SK-N-SH treated with all-trans-retinoic acid at 6 μM for 48 hours (cell line): ENCODE measurements at regions not wholly inside any gene's neighbourhood (a gene's known extent, or its start where the extent isn't known, plus 50 kb on each side); places are given as distances from the start of the nearest gene placed in this dataset.

ENCODE experiments used
- ATAC-seq: fragments of 200-7000 bp; cut with Tn5 transposase; 3 replicates; pipeline ENCODE4 v1.9.1; 2020; ENCODE audit warnings: mild to moderate bottlenecking, moderate library complexity
- ARNTL ChIP-seq: fragments of 450-650 bp; formaldehyde crosslinking; IDR thresholded peaks from 2 replicates; pipeline ENCODE4 v1.5.0; 2020; ENCODE audit warnings: low read depth, mild to moderate bottlenecking, moderate library complexity, borderline replicate concordance
- BACH2 ChIP-seq: fragments of 250-450 bp; sonication (Bioruptor Pico); IDR thresholded peaks from 2 replicates; pipeline ENCODE4 v1.9.0; 2021; ENCODE audit warnings: mild to moderate bottlenecking, borderline replicate concordance
- CREB5 ChIP-seq: fragments of 250-450 bp; sonication (Bioruptor Pico); IDR thresholded peaks from 2 replicates; pipeline ENCODE4 v1.5.1; 2020; ENCODE audit warnings: low read depth, mild to moderate bottlenecking, moderate library complexity
- CSDC2 ChIP-seq: fragments of 250-450 bp; sonication (Bioruptor Pico); IDR thresholded peaks from 2 replicates; pipeline ENCODE4 v1.5.0; 2020; ENCODE audit warnings: mild to moderate bottlenecking, moderate library complexity
- CSRNP3 ChIP-seq: fragments of 250-450 bp; sonication (Bioruptor Pico); IDR thresholded peaks from 2 replicates; pipeline ENCODE4 v1.5.1; 2021; ENCODE audit warnings: mild to moderate bottlenecking, moderate library complexity
- ESRRG ChIP-seq: fragments of 250-450 bp; sonication (Bioruptor Pico); IDR thresholded peaks from 2 replicates; pipeline ENCODE4 v1.6.1; 2021; ENCODE audit warnings: mild to moderate bottlenecking
- GLIS3 ChIP-seq: fragments of 250-450 bp; sonication (Bioruptor Pico); IDR thresholded peaks from 2 replicates; pipeline ENCODE4 v1.5.0; 2020; ENCODE audit warnings: mild to moderate bottlenecking, moderate library complexity
- ISL1 ChIP-seq: fragments of 250-450 bp; sonication (Bioruptor Pico); IDR thresholded peaks from 2 replicates; pipeline ENCODE4 v2.1.2; 2022; ENCODE audit warnings: mild to moderate bottlenecking, moderate library complexity
- OSR1 ChIP-seq: fragments of 250-450 bp; sonication (Bioruptor Pico); IDR thresholded peaks from 2 replicates; pipeline ENCODE4 v1.8.0; 2022; ENCODE audit warnings: moderate library complexity, mild to moderate bottlenecking, inconsistent platforms
- SNAI2 ChIP-seq: fragments of 250-450 bp; sonication (Bioruptor Pico); IDR thresholded peaks from 2 replicates; pipeline ENCODE4 v1.5.0; 2020; ENCODE audit warnings: mild to moderate bottlenecking, moderate library complexity
- TCF4 ChIP-seq: fragments of 250-450 bp; sonication (Bioruptor Pico); IDR thresholded peaks from 2 replicates; pipeline ENCODE4 v1.8.0; 2021; ENCODE audit warnings: mild to moderate bottlenecking, moderate library complexity, borderline replicate concordance
- TOX ChIP-seq: fragments of 250-450 bp; sonication (Bioruptor Pico); IDR thresholded peaks from 2 replicates; pipeline ENCODE4 v1.8.0; 2021; ENCODE audit warnings: mild to moderate bottlenecking, moderate library complexity, borderline replicate concordance
- ZFP30 ChIP-seq: fragments of 450-650 bp; formaldehyde crosslinking; IDR thresholded peaks from 2 replicates; pipeline ENCODE4 v1.5.0; 2022; ENCODE audit warnings: mild to moderate bottlenecking, moderate library complexity
- ZNF565 ChIP-seq: fragments of 450-650 bp; formaldehyde crosslinking; conservative IDR thresholded peaks from 2 replicates; pipeline ENCODE4 v1.5.0; 2020; ENCODE audit warnings: low read depth, mild to moderate bottlenecking, moderate library complexity
- ZNF8 ChIP-seq: fragments of 450-650 bp; formaldehyde crosslinking; IDR thresholded peaks from 2 replicates; pipeline ENCODE4 v1.5.0; 2020; ENCODE audit warnings: mild to moderate bottlenecking, moderate library complexity
- TF ChIP-seq, protein P1 (sequence below): fragments of 250-450 bp; sonication (Bioruptor Pico); IDR thresholded peaks from 2 replicates; pipeline ENCODE4 v1.8.0; 2021; ENCODE audit warnings: low read depth, mild to moderate bottlenecking, moderate library complexity, borderline replicate concordance
- TF ChIP-seq, protein P2 (sequence below): fragments of 250-450 bp; sonication (Bioruptor Pico); IDR thresholded peaks from 2 replicates; pipeline ENCODE4 v1.8.0; 2020; ENCODE audit warnings: mild to moderate bottlenecking, moderate library complexity, borderline replicate concordance
- TF ChIP-seq, protein P3 (sequence below): fragments of 250-450 bp; sonication (Bioruptor Pico); IDR thresholded peaks from 2 replicates; pipeline ENCODE4 v1.5.0; 2020; ENCODE audit warnings: mild to moderate bottlenecking, moderate library complexity

DNA sequence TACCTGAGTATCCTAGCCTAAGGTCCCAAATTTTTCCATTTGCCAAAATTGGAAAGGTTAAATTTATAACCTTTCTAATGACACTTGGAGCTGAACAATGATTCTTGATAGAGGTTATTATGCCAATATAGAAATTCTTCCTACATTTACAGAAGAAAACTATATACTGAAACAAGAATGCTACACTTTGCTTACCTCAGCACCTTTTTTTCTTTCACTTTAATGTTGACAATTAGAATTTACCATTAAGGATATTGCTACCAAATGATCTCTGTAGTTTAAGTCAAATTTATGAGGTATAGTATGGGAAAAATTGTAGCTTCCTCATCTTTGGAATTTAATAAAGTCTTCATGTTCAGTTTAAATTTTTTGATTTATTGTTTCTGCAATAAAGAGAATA is 577.0 kb downstream of the NR4A2 start:
- no peak for ATAC-seq
- TF ChIP-seq, protein P1, sequence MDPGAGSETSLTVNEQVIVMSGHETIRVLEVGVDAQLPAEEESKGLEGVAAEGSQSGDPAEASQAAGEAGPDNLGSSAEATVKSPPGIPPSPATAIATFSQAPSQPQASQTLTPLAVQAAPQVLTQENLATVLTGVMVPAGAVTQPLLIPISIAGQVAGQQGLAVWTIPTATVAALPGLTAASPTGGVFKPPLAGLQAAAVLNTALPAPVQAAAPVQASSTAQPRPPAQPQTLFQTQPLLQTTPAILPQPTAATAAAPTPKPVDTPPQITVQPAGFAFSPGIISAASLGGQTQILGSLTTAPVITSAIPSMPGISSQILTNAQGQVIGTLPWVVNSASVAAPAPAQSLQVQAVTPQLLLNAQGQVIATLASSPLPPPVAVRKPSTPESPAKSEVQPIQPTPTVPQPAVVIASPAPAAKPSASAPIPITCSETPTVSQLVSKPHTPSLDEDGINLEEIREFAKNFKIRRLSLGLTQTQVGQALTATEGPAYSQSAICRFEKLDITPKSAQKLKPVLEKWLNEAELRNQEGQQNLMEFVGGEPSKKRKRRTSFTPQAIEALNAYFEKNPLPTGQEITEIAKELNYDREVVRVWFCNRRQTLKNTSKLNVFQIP (CRISPR knock-in tag) = no peak
- TF ChIP-seq ZNF8 (CRISPR knock-in tag) (no peak), CSRNP3 (CRISPR knock-in tag) (no peak)
- TF ChIP-seq, protein P2, sequence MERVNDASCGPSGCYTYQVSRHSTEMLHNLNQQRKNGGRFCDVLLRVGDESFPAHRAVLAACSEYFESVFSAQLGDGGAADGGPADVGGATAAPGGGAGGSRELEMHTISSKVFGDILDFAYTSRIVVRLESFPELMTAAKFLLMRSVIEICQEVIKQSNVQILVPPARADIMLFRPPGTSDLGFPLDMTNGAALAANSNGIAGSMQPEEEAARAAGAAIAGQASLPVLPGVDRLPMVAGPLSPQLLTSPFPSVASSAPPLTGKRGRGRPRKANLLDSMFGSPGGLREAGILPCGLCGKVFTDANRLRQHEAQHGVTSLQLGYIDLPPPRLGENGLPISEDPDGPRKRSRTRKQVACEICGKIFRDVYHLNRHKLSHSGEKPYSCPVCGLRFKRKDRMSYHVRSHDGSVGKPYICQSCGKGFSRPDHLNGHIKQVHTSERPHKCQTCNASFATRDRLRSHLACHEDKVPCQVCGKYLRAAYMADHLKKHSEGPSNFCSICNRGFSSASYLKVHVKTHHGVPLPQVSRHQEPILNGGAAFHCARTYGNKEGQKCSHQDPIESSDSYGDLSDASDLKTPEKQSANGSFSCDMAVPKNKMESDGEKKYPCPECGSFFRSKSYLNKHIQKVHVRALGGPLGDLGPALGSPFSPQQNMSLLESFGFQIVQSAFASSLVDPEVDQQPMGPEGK = no peak
- TF ChIP-seq, all 23 proteins: peak for 0

DNA sequence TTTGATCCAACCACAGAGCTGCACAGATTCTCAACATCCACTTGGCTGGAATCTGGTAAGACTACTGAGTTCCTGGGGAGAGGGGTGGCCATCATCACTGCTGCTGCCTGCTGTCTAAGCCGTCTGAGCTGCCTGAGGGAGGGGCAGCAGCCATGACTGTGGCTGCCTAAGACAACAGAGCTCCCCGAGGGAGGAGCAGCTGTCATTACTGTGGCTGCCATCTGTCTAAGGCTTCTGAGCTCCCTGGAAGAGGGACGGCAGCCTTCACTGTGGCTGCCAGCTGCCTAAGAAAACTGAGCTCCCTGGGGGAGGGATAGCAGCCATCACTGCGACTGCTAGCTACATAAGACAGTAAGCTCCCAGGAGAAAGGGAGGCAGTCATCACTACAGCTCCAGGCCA is 584.4 kb downstream of the NR4A2 start:
- ATAC-seq = no peak
- TF ChIP-seq, protein P3, sequence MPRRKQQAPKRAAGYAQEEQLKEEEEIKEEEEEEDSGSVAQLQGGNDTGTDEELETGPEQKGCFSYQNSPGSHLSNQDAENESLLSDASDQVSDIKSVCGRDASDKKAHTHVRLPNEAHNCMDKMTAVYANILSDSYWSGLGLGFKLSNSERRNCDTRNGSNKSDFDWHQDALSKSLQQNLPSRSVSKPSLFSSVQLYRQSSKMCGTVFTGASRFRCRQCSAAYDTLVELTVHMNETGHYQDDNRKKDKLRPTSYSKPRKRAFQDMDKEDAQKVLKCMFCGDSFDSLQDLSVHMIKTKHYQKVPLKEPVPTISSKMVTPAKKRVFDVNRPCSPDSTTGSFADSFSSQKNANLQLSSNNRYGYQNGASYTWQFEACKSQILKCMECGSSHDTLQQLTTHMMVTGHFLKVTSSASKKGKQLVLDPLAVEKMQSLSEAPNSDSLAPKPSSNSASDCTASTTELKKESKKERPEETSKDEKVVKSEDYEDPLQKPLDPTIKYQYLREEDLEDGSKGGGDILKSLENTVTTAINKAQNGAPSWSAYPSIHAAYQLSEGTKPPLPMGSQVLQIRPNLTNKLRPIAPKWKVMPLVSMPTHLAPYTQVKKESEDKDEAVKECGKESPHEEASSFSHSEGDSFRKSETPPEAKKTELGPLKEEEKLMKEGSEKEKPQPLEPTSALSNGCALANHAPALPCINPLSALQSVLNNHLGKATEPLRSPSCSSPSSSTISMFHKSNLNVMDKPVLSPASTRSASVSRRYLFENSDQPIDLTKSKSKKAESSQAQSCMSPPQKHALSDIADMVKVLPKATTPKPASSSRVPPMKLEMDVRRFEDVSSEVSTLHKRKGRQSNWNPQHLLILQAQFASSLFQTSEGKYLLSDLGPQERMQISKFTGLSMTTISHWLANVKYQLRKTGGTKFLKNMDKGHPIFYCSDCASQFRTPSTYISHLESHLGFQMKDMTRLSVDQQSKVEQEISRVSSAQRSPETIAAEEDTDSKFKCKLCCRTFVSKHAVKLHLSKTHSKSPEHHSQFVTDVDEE = no peak
- TF ChIP-seq CSDC2 (no peak), SNAI2 (no peak), ARNTL (no peak), ZNF565 (CRISPR knock-in tag) (no peak), ZNF8 (CRISPR knock-in tag) (no peak), TOX (CRISPR knock-in tag) (no peak), TCF4 (CRISPR knock-in tag) (no peak), OSR1 (CRISPR knock-in tag) (no peak), ZFP30 (CRISPR knock-in tag) (no peak), CSRNP3 (CRISPR knock-in tag) (no peak), ISL1 (CRISPR knock-in tag) (no peak), ESRRG (no peak)
- TF ChIP-seq, protein P2 = no peak
- TF ChIP-seq, protein P1 (CRISPR knock-in tag) = no peak

DNA sequence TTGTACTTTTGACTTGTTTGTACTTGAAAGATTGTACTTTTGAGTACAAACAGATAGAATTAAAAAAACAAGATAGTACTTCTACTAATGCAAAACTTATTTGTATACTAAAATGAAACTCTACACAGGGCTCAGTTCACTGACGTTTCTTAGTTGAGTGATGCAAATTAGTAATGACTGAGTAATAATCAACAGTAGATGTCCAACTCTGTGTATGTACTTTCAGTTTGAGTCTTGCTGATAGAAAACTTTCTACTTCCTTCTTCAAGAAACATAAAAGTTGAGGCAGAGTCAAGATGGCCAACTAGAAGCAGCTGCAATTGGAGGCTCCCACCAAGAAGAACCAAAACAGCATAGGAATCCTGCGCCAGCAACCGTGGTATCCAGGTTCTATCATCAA is 585.0 kb downstream of the NR4A2 start:
- no peak for TF ChIP-seq BACH2 (CRISPR knock-in tag)
- no peak for TF ChIP-seq CREB5 (CRISPR knock-in tag)
- TF ChIP-seq GLIS3 (CRISPR knock-in tag) = no peak
- TF ChIP-seq CSRNP3 (CRISPR knock-in tag) = no peak
- ATAC-seq = no peak
